GM12878 (cell line): ENCODE measurements at regions not wholly inside any gene's neighbourhood (a gene's known extent, or its start where the extent isn't known, plus 50 kb on each side); places are given as distances from the start of the nearest gene placed in this dataset.

ENCODE experiments used
- ATAC-seq: fragments of 200-7000 bp; cut with Tn5 transposase; 3 replicates; pipeline ENCODE4 v1.9.1; 2020; ENCODE audit warnings: mild to moderate bottlenecking, moderate library complexity
- BruUV-seq: library from RNA; stranded (reverse); fragments of 400-500 nt; replicated peaks from 2 replicates; lab custom pipeline; 2021; lab: Mats Ljungman, UMichigan
- CTCF ChIA-PET: fragments of 300-600 bp; sonication (Branson Sonifier 250); formaldehyde crosslinking; extraction: SDS; loops from one replicate; lab custom pipeline; 2021; ENCODE audit warnings: inconsistent platforms; lab: Yijun Ruan, JAX
- POLR2A ChIA-PET: fragments of 350-600 bp; formaldehyde crosslinking; extraction: SDS; loops from one replicate; lab custom pipeline; 2021; ENCODE audit warnings: inconsistent platforms; lab: Charles Lee
- RAD21 ChIA-PET: fragments of 300-600 bp; sonication (Branson Sonifier 250); formaldehyde crosslinking; loops from one replicate; lab custom pipeline; 2023; ENCODE audit warnings: antibody characterized with exemption; ENCODE audit not compliant: unreplicated experiment; lab: Charles Lee
- SMC1A ChIA-PET: fragments of 300-600 bp; sonication (Branson Sonifier 250); formaldehyde crosslinking; loops from one replicate; lab custom pipeline; 2023; ENCODE audit not compliant: unreplicated experiment, uncharacterized antibody; lab: Charles Lee
- DNase-seq: peaks from one replicate; pipeline ENCODE4 v3.0.0-alpha.2; 2011; ENCODE audit warnings: low read depth, low spot score
- FAIRE-seq: peaks from 3 replicates; lab custom pipeline; 2011; peaks lifted over from hg19 to GRCh38; lab: Jason Lieb, UNC
- H2AFZ ChIP-seq: 2 replicates; pipeline ENCODE4 v1.6.0; 2011; ENCODE audit warnings: low read depth, low read length, control low read depth; ENCODE audit not compliant: control insufficient read depth
- H3K27ac ChIP-seq: 2 replicates; pipeline ENCODE4 v1.5.1; 2011; ENCODE audit warnings: control low read depth; ENCODE audit not compliant: control insufficient read depth, insufficient read depth
- H3K27me3 ChIP-seq, 2 experiments: replicated peaks in 1 of 2; 2 replicates each; pipeline versions ENCODE4 v1.6.0 to v1.6.1; 2011; ENCODE audit warnings: low read length in 1 of 2; ENCODE audit not compliant: control insufficient read depth in 2 of 2, insufficient read depth in 2 of 2
- H3K36me3 ChIP-seq, 2 experiments: 2 replicates each; pipeline ENCODE4 v1.5.1; 2011; ENCODE audit warnings: low read length in 1 of 2; ENCODE audit not compliant: control insufficient read depth in 2 of 2, insufficient read depth in 2 of 2
- H3K4me1 ChIP-seq: 2 replicates; pipeline ENCODE4 v1.6.1; 2011; ENCODE audit warnings: mild to moderate bottlenecking, low read length, moderate library complexity, mixed read lengths; ENCODE audit not compliant: control insufficient read depth, insufficient read depth
- H3K4me2 ChIP-seq: 2 replicates; pipeline ENCODE4 v1.6.0; 2011; ENCODE audit warnings: control low read depth; ENCODE audit not compliant: control insufficient read depth, insufficient read depth
- H3K4me3 ChIP-seq: fragments of 200-600 bp; sonication (generic); 2 replicates; pipeline ENCODE4 v1.5.1; 2016
- H3K79me2 ChIP-seq: 2 replicates; pipeline ENCODE4 v1.6.0; 2011; ENCODE audit warnings: low read length; ENCODE audit not compliant: control insufficient read depth, insufficient read depth
- H3K9ac ChIP-seq: 2 replicates; pipeline ENCODE4 v1.8.0; 2011; ENCODE audit warnings: low read length, control low read depth, mixed read lengths; ENCODE audit not compliant: control insufficient read depth, insufficient read depth
- H3K9me3 ChIP-seq: replicated peaks from 3 replicates; pipeline ENCODE4 v1.5.1; 2011; ENCODE audit warnings: mild to moderate bottlenecking, low read length; ENCODE audit not compliant: control insufficient read depth, insufficient read depth
- H4K20me1 ChIP-seq: 2 replicates; pipeline ENCODE4 v1.6.0; 2011; ENCODE audit not compliant: control insufficient read depth, insufficient read depth
- ASH2L ChIP-seq: fragments of 300-600, 200-600 bp; sonication (generic); IDR thresholded peaks from 2 replicates; pipeline ENCODE4 v1.6.1; 2017; ENCODE audit warnings: low read depth, mild to moderate bottlenecking, borderline replicate concordance
- BACH1 ChIP-seq: fragments of 450-650 bp; IDR thresholded peaks from 2 replicates; pipeline ENCODE4 v1.6.1; 2017; ENCODE audit warnings: mild to moderate bottlenecking, borderline replicate concordance
- BMI1 ChIP-seq: fragments of 450-650 bp; IDR thresholded peaks from 2 replicates; pipeline ENCODE4 v1.6.1; 2016; ENCODE audit warnings: mild to moderate bottlenecking, moderate library complexity, borderline replicate concordance
- CBFB ChIP-seq: IDR thresholded peaks from 2 replicates; pipeline ENCODE4 v1.6.1; 2016; ENCODE audit warnings: antibody characterized with exemption, low read depth
- IKZF1 ChIP-seq: fragments of 450-650 bp; conservative IDR thresholded peaks from 2 replicates; pipeline ENCODE4 v1.6.1; 2017; ENCODE audit warnings: antibody characterized with exemption, mild to moderate bottlenecking
- MAX ChIP-seq: IDR thresholded peaks from 2 replicates; pipeline ENCODE4 v1.6.1; 2012; ENCODE audit warnings: low read depth, low read length, improper control_type of control experiment
- MYB ChIP-seq: fragments of 150-350 bp; IDR thresholded peaks from 2 replicates; pipeline ENCODE4 v1.6.1; 2014; ENCODE audit warnings: mild to moderate bottlenecking, low read depth, low read length, borderline replicate concordance
- MYC ChIP-seq: IDR thresholded peaks from 2 replicates; pipeline ENCODE4 v1.6.1; 2011; ENCODE audit warnings: mild to moderate bottlenecking, low read length, moderate library complexity, inconsistent platforms; ENCODE audit not compliant: insufficient read depth, insufficient replicate concordance, insufficient read length, severe bottlenecking
- NR2C2 ChIP-seq: IDR thresholded peaks from 2 replicates; pipeline ENCODE4 v1.6.1; 2011; ENCODE audit warnings: borderline replicate concordance, low read depth; ENCODE audit not compliant: control insufficient read depth, insufficient read length
- RAD51 ChIP-seq: fragments of 450-650 bp; IDR thresholded peaks from 2 replicates; pipeline ENCODE4 v1.6.1; 2016; ENCODE audit warnings: moderate library complexity, mild to moderate bottlenecking, inconsistent platforms
- SIN3A ChIP-seq: IDR thresholded peaks from 2 replicates; pipeline ENCODE4 v1.6.1; 2012; ENCODE audit warnings: low read depth, low read length, improper control_type of control experiment
- SKIL ChIP-seq: fragments of 450-650 bp; IDR thresholded peaks from 2 replicates; pipeline ENCODE4 v1.6.1; 2017; ENCODE audit warnings: mild to moderate bottlenecking, low read depth, inconsistent platforms; ENCODE audit not compliant: poor library complexity, severe bottlenecking
- SREBF2 ChIP-seq: IDR thresholded peaks from 2 replicates; pipeline ENCODE4 v1.6.1; 2012; ENCODE audit warnings: mild to moderate bottlenecking, low read length
- WGBS: methylation state at CpG from one replicate; pipeline ENCODE4 v1.1.6; 2016; ENCODE audit warnings: low lambda C conversion rate; ENCODE audit not compliant: insufficient replicate concordance, insufficient coverage; ENCODE audit errors: missing lambda C conversion rate; 5-methylcytosine and 5-hydroxymethylcytosine counted together
- in situ Hi-C: fragments of 300-500 bp; cut with MboI; formaldehyde crosslinking; loops from 9 replicates; pipeline ENCODE4 v1.14.3; 2018; ENCODE audit warnings: mixed read lengths
- intact Hi-C: fragments of 100-400 bp; cut with micrococcal nuclease; formaldehyde crosslinking; loops from one replicate; pipeline ENCODE4 v1.14.2; 2022; ENCODE audit not compliant: unreplicated experiment

- no peak overlapping the region for H3K4me3 ChIP-seq
- no peaks in the 10 kb centered on the region for H3K36me3 ChIP-seq
- POLR2A ChIA-PET: no interaction called here
- SMC1A ChIA-PET: no interaction called here
- RAD21 ChIA-PET: no interaction called here
- BruUV-seq: no TSS peak
- H3K9ac ChIP-seq: no peak overlapping the region
- H3K4me2 ChIP-seq: no peak overlapping the region
- no peak for ATAC-seq
- no peak for FAIRE-seq
- no peak overlapping the region for H2AFZ ChIP-seq
- in situ Hi-C loops: no loop called here
- H3K79me2 ChIP-seq: no peaks in the 10 kb centered on the region
- H3K27ac ChIP-seq: no peak overlapping the region
- H3K27me3 ChIP-seq: no peaks in the 10 kb centered on the region
- H4K20me1 ChIP-seq: no peaks in the 10 kb centered on the region
- CTCF ChIA-PET: no interaction called here
- intact Hi-C loops: no loop called here
- TF ChIP-seq MYC (no peak), MAX (no peak), IKZF1 (no peak), MYB (no peak), SREBF2 (no peak), ASH2L (no peak), BMI1 (no peak), SKIL (no peak), RAD51 (no peak), BACH1 (no peak), CBFB (no peak), NR2C2 (no peak), SIN3A (no peak)
- no peaks in the 10 kb centered on the region; the same call in 2 of the 3 replicates for H3K9me3 ChIP-seq
- no peaks in the 10 kb centered on the region for H3K4me1 ChIP-seq
- WGBS: 48% methylated on average over 17 of the region's 17 CpGs
- no peak for DNase-seq
These were observed 534.9 kb downstream of the MIAT start for GRCh38 chr22:27192135-27192829.
